ENCODE measurements at regions not wholly inside any gene's neighbourhood (a gene's known extent, or its start where the extent isn't known, plus 50 kb on each side); places are given as distances from the start of the nearest gene placed in this dataset.

GRCh38 chr3:182216311-182216970 lies 504.7 kb downstream of the SOX2 start:
- no peak for DNase-seq
- no peak overlapping the region for H3K27ac ChIP-seq
- no peak for TF ChIP-seq CTCF (IDR thresholded peaks at IDR 0.05)
- no peak for TF ChIP-seq POLR2A (IDR thresholded peaks at IDR 0.05)
- H3K36me3 ChIP-seq (ENCODE audit: low read depth, missing control alignments): no peaks in the 10 kb centered on the region
- H3K4me1 ChIP-seq: no peaks in the 10 kb centered on the region
- H3K9me3 ChIP-seq: no peaks in the 10 kb centered on the region
- intact Hi-C loops (cut with DNase I; ENCODE audit: low total_unique reads): no loop called here
- H3K4me3 ChIP-seq: no peak overlapping the region
- 46 to 47% methylated on average over 4 of the region's 4 CpGs for WGBS, 2 donors
- no peaks in the 10 kb centered on the region for H3K27me3 ChIP-seq

DNA sequence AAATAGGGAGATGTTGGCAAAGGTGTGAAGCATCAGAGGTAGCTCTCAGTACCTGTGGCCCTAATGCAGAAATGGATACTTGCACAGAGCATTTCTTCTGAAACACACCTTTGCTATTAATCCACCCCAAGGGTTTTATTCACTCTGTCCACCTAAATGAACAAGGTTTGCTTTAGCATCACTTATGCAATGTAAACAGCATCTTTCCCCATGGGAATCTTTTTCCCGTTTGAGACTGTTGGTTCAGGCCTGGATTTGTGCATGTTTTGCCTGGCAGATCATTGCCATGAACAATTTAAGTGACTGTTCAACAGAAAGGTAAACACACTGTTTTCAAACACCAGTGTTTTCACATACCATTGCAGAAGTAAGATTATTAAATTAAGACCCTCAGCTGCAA lies 508.3 kb downstream of the SOX2 start:
- no peaks in the 10 kb centered on the region for H3K36me3 ChIP-seq (ENCODE audit: low read depth, missing control alignments)
- H3K27me3 ChIP-seq: no peaks in the 10 kb centered on the region
- no peak overlapping the region for H3K4me3 ChIP-seq
- no peaks in the 10 kb centered on the region for H3K9me3 ChIP-seq
- TF ChIP-seq POLR2A (IDR thresholded peaks at IDR 0.05): no peak
- TF ChIP-seq CTCF (IDR thresholded peaks at IDR 0.05): no peak
- intact Hi-C loops (cut with DNase I; ENCODE audit: low total_unique reads): no loop called here
- WGBS, 2 donors: 50 to 51% methylated on average over 1 of the region's 1 CpG
- no peak overlapping the region for H3K27ac ChIP-seq
- DNase-seq: no peak
- H3K4me1 ChIP-seq: no peaks in the 10 kb centered on the region

DNA sequence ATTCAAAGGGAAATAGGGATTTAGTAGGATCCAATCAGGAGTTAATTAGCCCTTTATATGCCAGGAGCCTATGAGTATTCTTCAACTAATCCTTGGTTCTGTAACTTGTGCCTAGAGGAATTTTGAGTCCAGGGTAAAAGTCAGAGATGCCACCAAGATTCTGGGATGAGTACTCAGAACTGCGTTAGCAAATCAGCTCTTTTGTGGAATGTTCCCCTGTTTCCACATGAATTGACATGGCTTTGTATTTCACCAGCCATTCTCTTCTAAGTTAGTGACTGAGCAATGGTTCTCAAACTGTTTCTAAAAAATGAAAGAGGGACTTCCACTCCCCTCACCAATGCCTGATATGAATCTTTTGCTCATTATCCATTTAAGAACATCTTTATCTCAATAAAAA lies 508.7 kb downstream of the SOX2 start:
- Histone ChIP-seq H3K9me3 (no peaks in the 10 kb centered on the region), H3K4me1 (no peaks in the 10 kb centered on the region), H3K27me3 (no peaks in the 10 kb centered on the region), H3K27ac (no peak overlapping the region), H3K4me3 (no peak overlapping the region), H3K36me3 (ENCODE audit: low read depth, missing control alignments) (no peaks in the 10 kb centered on the region)
- intact Hi-C loops (cut with DNase I; ENCODE audit: low total_unique reads): no loop called here
- TF ChIP-seq CTCF (IDR thresholded peaks at IDR 0.05) (no peak), POLR2A (IDR thresholded peaks at IDR 0.05) (no peak)
- 70 to 95% methylated on average over 1 of the region's 1 CpG for WGBS, 2 donors
- DNase-seq: no peak

DNA sequence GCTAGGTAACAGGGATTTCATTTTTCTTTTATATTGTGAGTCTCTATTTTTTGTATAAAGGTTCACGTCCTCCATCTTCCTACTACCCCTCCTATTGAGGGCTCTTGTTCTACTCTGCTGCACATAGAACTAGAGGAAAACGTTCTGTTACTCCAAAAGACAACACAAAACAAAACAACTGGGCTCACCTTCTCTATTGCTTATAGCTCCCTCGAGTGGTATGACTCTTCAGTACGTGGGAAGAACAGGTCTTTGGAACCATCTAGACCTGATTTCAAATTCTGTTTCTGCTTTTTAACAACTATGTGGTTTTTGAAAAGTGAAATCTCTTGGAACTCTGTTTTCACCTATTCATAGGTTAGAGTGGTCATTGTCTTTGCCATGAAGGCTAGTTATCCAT lies 515.3 kb downstream of the SOX2 start:
- Histone ChIP-seq H3K36me3 (ENCODE audit: low read depth, missing control alignments) (no peaks in the 10 kb centered on the region), H3K4me1 (no peaks in the 10 kb centered on the region), H3K27ac (no peak overlapping the region), H3K9me3 (no peaks in the 10 kb centered on the region), H3K27me3 (no peaks in the 10 kb centered on the region), H3K4me3 (no peak overlapping the region)
- DNase-seq: no peak
- intact Hi-C loops (cut with DNase I; ENCODE audit: low total_unique reads): no loop called here
- WGBS, 2 donors: 57 to 60% methylated on average over 4 of the region's 4 CpGs
- TF ChIP-seq POLR2A (IDR thresholded peaks at IDR 0.05) (no peak), CTCF (IDR thresholded peaks at IDR 0.05) (no peak)

- Histone ChIP-seq H3K27ac (no peak overlapping the region), H3K27me3 (no peaks in the 10 kb centered on the region), H3K9me3 (no peaks in the 10 kb centered on the region), H3K36me3 (ENCODE audit: low read depth, missing control alignments) (no peaks in the 10 kb centered on the region), H3K4me3 (no peak overlapping the region), H3K4me1 (no peaks in the 10 kb centered on the region)
- intact Hi-C loops (cut with DNase I; ENCODE audit: low total_unique reads): no loop called here
- no peak for TF ChIP-seq CTCF (IDR thresholded peaks at IDR 0.05)
- no peak for TF ChIP-seq POLR2A (IDR thresholded peaks at IDR 0.05)
- no peak for DNase-seq
- WGBS, 2 donors: 92 to 98% methylated on average over 1 of the region's 1 CpG
These were observed 521.7 kb downstream of the SOX2 start for GRCh38 chr3:182233405-182233804.

All from testis (tissue), 2 donors.